ENCODE measurements at regions not wholly inside any gene's neighbourhood (a gene's known extent, or its start where the extent isn't known, plus 50 kb on each side); places are given as distances from the start of the nearest gene placed in this dataset.

GRCh38 chr3:135860761-135861160, 104.8 kb upstream of the PPP2R3A start:
- no peaks in the 10 kb centered on the region for H3K9me3 Mint-ChIP-seq

GRCh38 chr3:135862361-135862760, 103.2 kb upstream of the PPP2R3A start:
- Mint-ChIP-seq H3K27ac (ENCODE audit: unreplicated experiment) (no peak overlapping the region), H3K4me3 (no peak overlapping the region), H3K27me3 (ENCODE audit: low read depth) (no peaks in the 10 kb centered on the region), H3K4me1 (no peaks in the 10 kb centered on the region), H3K36me3 (ENCODE audit: low read depth) (no peaks in the 10 kb centered on the region), H3K9me3 (peaks cover 5% of the 10 kb centered on the region)
- no peak for DNase-seq (ENCODE audit: low read depth, low spot score)
- no peak for TF ChIP-seq CTCF (conservative IDR thresholded peaks at IDR 0.05)

More at GRCh38 chr3:135860761-135861160, 104.8 kb upstream of the PPP2R3A start:
- Mint-ChIP-seq H3K4me1 (no peaks in the 10 kb centered on the region), H3K27ac (ENCODE audit: unreplicated experiment) (no peak overlapping the region), H3K4me3 (no peak overlapping the region), H3K27me3 (ENCODE audit: low read depth) (peaks cover 11% of the 10 kb centered on the region), H3K36me3 (ENCODE audit: low read depth) (no peaks in the 10 kb centered on the region)
- no peak for DNase-seq (ENCODE audit: low read depth, low spot score)
- TF ChIP-seq CTCF (conservative IDR thresholded peaks at IDR 0.05), result no peak

GRCh38 chr3:135864060-135864459, 101.5 kb upstream of the PPP2R3A start:
- no peak overlapping the region for H3K4me3 Mint-ChIP-seq
- no peak for DNase-seq (ENCODE audit: low read depth, low spot score)
- TF ChIP-seq CTCF (conservative IDR thresholded peaks at IDR 0.05), result no peak
- H3K27ac Mint-ChIP-seq (ENCODE audit: unreplicated experiment), result no peak overlapping the region
- no peaks in the 10 kb centered on the region for H3K27me3 Mint-ChIP-seq (ENCODE audit: low read depth)
- H3K36me3 Mint-ChIP-seq (ENCODE audit: low read depth), result no peaks in the 10 kb centered on the region
- H3K9me3 Mint-ChIP-seq, result peaks cover 5% of the 10 kb centered on the region
- no peaks in the 10 kb centered on the region for H3K4me1 Mint-ChIP-seq

GRCh38 chr3:135865085-135865484, 100.4 kb upstream of the PPP2R3A start:
- TF ChIP-seq CTCF (conservative IDR thresholded peaks at IDR 0.05), result no peak
- peaks cover 5% of the 10 kb centered on the region for H3K9me3 Mint-ChIP-seq
- H3K27me3 Mint-ChIP-seq (ENCODE audit: low read depth), result no peaks in the 10 kb centered on the region
- H3K27ac Mint-ChIP-seq (ENCODE audit: unreplicated experiment), result no peak overlapping the region
- no peak for DNase-seq (ENCODE audit: low read depth, low spot score)
- no peak overlapping the region for H3K4me3 Mint-ChIP-seq
- no peaks in the 10 kb centered on the region for H3K4me1 Mint-ChIP-seq
- no peaks in the 10 kb centered on the region for H3K36me3 Mint-ChIP-seq (ENCODE audit: low read depth)

- H3K27me3 Mint-ChIP-seq (ENCODE audit: low read depth), result no peaks in the 10 kb centered on the region
- H3K4me3 Mint-ChIP-seq, result no peak overlapping the region
- no peak for DNase-seq (ENCODE audit: low read depth, low spot score)
- TF ChIP-seq CTCF (conservative IDR thresholded peaks at IDR 0.05), result no peak
- peaks cover 5% of the 10 kb centered on the region for H3K9me3 Mint-ChIP-seq
- no peaks in the 10 kb centered on the region for H3K36me3 Mint-ChIP-seq (ENCODE audit: low read depth)
- no peaks in the 10 kb centered on the region for H3K4me1 Mint-ChIP-seq
- H3K27ac Mint-ChIP-seq (ENCODE audit: unreplicated experiment), result no peak overlapping the region
These were observed 100.0 kb upstream of the PPP2R3A start for GRCh38 chr3:135865553-135865952.

GRCh38 chr3:135867911-135868310, 97.6 kb upstream of the PPP2R3A start:
- no peak for TF ChIP-seq CTCF (conservative IDR thresholded peaks at IDR 0.05)

More at GRCh38 chr3:135867911-135868310, 97.6 kb upstream of the PPP2R3A start:
- no peak for DNase-seq (ENCODE audit: low read depth, low spot score)
- Mint-ChIP-seq H3K4me1 (no peaks in the 10 kb centered on the region), H3K9me3 (peaks cover 7% of the 10 kb centered on the region), H3K27ac (ENCODE audit: unreplicated experiment) (no peak overlapping the region), H3K4me3 (no peak overlapping the region), H3K36me3 (ENCODE audit: low read depth) (no peaks in the 10 kb centered on the region), H3K27me3 (ENCODE audit: low read depth) (no peaks in the 10 kb centered on the region)
